Mesothelial cell of epicardium (in vitro differentiated cells): ENCODE measurements at regions not wholly inside any gene's neighbourhood (a gene's known extent, or its start where the extent isn't known, plus 50 kb on each side); places are given as distances from the start of the nearest gene placed in this dataset.

Experiments
- DNase-seq, 2 experiments: peaks; one replicate each; pipeline ENCODE4 v3.0.0; 2021; ENCODE audit warnings: low spot score in 2 of 2; ENCODE audit not compliant: unreplicated experiment in 2 of 2
- H3K27ac Mint-ChIP-seq: 2 replicates; pipeline ENCODE4 v1.8.0; 2021; ENCODE audit warnings: mixed read lengths
- H3K27me3 Mint-ChIP-seq: 2 replicates; pipeline ENCODE4 v1.8.0; 2021; ENCODE audit warnings: low read depth, mixed read lengths
- H3K36me3 Mint-ChIP-seq: 2 replicates; pipeline ENCODE4 v1.8.0; 2021; ENCODE audit warnings: mixed read lengths
- H3K4me1 Mint-ChIP-seq: 2 replicates; pipeline ENCODE4 v1.8.0; 2021; ENCODE audit warnings: mixed read lengths
- H3K4me3 Mint-ChIP-seq: 2 replicates; pipeline ENCODE4 v1.8.0; 2021; ENCODE audit warnings: mild to moderate bottlenecking, moderate library complexity, mixed read lengths
- H3K9me3 Mint-ChIP-seq: 2 replicates; pipeline ENCODE4 v1.8.0; 2021; ENCODE audit warnings: mixed read lengths
- TF ChIP-seq, protein P1 (sequence below): fragments of 200-600 bp; sonication (generic); IDR thresholded peaks from one replicate; pipeline ENCODE4 v1.5.0; 2021; ENCODE audit warnings: antibody characterized with exemption; ENCODE audit not compliant: unreplicated experiment

DNA sequence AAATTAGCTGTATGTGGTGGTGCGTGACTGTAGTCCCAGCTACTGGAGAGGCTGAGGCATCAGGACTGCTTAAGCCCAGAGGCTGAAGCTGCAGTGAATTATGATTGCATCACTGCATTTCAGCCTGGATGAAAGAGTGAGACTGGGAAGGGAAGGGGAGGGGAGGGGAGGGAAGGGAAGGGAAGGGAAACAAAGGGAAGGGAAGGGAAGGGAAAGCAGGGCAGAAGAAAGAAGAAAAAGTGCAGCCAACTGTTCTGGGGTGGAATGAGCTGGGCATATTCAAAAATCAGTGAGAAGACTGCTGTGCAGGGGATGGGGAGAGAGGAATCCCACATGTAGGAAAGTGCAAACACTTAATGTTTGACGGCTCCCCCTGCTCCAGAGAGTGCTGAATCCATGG lies 905.5 kb downstream of the UQCRFS1 start:
- Mint-ChIP-seq H3K27ac (no peak overlapping the region), H3K27me3 (peaks cover 5% of the 10 kb centered on the region), H3K4me3 (no peak overlapping the region), H3K4me1 (no peaks in the 10 kb centered on the region), H3K9me3 (no peaks in the 10 kb centered on the region), H3K36me3 (no peaks in the 10 kb centered on the region)
- no peak for DNase-seq
- TF ChIP-seq, protein P1, sequence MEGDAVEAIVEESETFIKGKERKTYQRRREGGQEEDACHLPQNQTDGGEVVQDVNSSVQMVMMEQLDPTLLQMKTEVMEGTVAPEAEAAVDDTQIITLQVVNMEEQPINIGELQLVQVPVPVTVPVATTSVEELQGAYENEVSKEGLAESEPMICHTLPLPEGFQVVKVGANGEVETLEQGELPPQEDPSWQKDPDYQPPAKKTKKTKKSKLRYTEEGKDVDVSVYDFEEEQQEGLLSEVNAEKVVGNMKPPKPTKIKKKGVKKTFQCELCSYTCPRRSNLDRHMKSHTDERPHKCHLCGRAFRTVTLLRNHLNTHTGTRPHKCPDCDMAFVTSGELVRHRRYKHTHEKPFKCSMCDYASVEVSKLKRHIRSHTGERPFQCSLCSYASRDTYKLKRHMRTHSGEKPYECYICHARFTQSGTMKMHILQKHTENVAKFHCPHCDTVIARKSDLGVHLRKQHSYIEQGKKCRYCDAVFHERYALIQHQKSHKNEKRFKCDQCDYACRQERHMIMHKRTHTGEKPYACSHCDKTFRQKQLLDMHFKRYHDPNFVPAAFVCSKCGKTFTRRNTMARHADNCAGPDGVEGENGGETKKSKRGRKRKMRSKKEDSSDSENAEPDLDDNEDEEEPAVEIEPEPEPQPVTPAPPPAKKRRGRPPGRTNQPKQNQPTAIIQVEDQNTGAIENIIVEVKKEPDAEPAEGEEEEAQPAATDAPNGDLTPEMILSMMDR: no peak

DNA sequence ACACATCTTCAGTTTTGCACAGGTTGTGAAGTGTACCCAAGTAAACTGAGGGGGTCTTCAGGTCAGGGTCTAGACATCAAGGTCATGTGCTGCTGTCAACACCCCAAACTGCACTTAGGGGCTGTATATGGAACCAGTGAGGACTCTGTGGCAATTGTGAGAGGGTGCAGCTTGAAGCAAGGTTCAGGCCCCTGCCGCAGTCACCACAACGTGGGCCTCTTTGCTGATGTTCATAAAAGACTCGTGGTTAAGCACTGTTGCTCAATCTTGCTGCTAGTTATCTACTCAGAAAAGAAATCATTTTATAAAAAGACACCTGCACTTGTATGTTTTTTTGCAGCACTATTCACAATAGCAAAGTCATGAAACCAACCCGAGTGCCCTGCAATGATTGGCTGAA lies 907.4 kb downstream of the UQCRFS1 start:
- TF ChIP-seq, protein P1: no peak
- H3K4me1 Mint-ChIP-seq: no peaks in the 10 kb centered on the region
- H3K36me3 Mint-ChIP-seq: no peaks in the 10 kb centered on the region
- H3K4me3 Mint-ChIP-seq: no peak overlapping the region
- peaks cover 5% of the 10 kb centered on the region for H3K27me3 Mint-ChIP-seq
- no peaks in the 10 kb centered on the region for H3K9me3 Mint-ChIP-seq
- no peak for DNase-seq
- H3K27ac Mint-ChIP-seq: no peak overlapping the region

DNA sequence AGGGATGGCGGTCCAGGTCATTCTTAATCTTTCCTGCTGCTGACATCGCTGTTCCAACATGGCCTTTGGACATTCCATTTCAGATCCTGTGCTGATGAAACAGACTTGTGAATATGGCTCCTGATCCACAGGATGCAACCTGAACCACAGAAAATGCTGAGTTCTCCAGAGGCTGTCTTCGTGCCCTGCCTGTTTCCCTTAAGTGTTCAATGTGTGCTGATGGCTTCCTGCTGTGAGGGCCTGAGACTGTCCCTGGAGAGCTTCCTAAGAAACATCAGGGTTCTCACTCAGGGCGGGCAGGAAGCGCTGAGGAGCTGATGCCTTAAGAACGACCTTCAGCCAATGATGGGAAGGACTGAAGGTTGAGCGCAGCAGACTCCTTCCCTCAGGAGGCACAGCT lies 909.4 kb downstream of the UQCRFS1 start:
- no peak for DNase-seq
- Mint-ChIP-seq H3K4me1 (no peaks in the 10 kb centered on the region), H3K4me3 (no peak overlapping the region), H3K9me3 (no peaks in the 10 kb centered on the region), H3K36me3 (no peaks in the 10 kb centered on the region), H3K27me3 (peaks cover 10% of the 10 kb centered on the region), H3K27ac (no peak overlapping the region)
- TF ChIP-seq, protein P1: no peak

DNA sequence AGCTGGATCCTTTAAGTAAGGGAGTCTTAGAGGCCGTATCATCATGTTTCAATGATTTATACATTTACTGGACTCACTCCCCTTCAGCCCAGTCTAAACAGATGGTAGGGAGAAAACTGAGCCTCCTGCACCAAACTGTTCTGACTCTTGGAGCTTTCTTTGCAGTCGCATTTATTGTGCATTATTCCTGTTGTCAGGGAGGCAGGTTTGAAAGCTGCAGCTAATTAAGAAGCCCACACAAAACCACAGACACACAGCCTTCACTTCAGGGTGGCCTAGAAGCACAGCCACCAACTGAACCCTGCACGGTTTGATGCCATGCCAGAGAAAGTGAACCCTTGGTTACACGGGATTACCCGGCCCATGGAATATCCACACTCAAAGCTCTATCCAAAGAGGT lies 911.0 kb downstream of the UQCRFS1 start:
- Mint-ChIP-seq H3K27ac (no peak overlapping the region), H3K4me1 (no peaks in the 10 kb centered on the region), H3K36me3 (no peaks in the 10 kb centered on the region), H3K9me3 (no peaks in the 10 kb centered on the region), H3K27me3 (peaks cover 10% of the 10 kb centered on the region), H3K4me3 (no peak overlapping the region)
- TF ChIP-seq, protein P1: no peak
- DNase-seq: no peak

DNA sequence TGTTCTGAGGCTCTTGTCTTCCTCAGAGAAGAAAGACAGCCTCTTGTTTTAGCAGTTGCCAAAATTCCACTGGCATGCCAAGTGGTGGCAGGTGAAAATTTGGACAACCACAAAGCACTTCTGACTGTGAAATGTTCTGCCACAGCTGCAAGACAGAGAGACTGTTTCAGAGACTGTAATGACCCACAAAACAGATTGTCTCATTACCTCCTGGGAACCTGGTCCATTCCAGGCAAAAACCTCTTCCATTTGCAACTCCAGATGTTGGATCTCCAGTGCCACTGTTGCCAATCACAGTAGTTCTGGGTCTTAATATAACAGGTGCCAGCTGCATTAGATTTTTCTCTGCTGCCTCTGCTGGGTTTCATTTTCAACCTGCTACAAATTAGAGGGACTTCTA lies 911.5 kb downstream of the UQCRFS1 start:
- no peak overlapping the region for H3K4me3 Mint-ChIP-seq
- peaks cover 10% of the 10 kb centered on the region for H3K27me3 Mint-ChIP-seq
- no peaks in the 10 kb centered on the region for H3K4me1 Mint-ChIP-seq
- H3K36me3 Mint-ChIP-seq: no peaks in the 10 kb centered on the region
- no peak overlapping the region for H3K27ac Mint-ChIP-seq
- no peak for DNase-seq
- TF ChIP-seq, protein P1: no peak
- no peaks in the 10 kb centered on the region for H3K9me3 Mint-ChIP-seq

DNA sequence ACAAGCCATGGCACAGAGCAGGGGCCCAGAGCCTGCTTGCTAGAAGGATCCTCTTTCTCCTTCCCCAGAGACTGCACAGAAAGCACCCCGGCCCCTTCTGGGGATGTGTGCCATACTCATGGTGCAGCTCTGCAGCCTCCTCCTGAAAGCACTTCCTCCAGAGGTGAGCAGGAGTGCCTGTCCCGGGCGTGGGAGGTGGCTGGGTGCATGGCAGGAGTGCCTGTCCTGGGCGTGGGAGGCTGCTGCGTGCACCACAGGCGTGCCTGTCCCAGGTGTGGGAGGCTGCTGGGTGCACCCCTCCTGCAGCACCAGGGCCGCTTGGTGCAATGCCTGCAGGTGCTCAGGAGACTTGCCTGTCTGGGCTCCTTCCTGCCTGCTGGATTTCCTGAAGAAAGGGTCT lies 913.3 kb downstream of the UQCRFS1 start:
- Mint-ChIP-seq H3K27ac (no peak overlapping the region), H3K9me3 (peaks cover 4% of the 10 kb centered on the region), H3K36me3 (no peaks in the 10 kb centered on the region), H3K27me3 (peaks cover 10% of the 10 kb centered on the region), H3K4me3 (no peak overlapping the region), H3K4me1 (no peaks in the 10 kb centered on the region)
- TF ChIP-seq, protein P1: no peak
- no peak for DNase-seq
